ENCODE measurements at regions not wholly inside any gene's neighbourhood (a gene's known extent, or its start where the extent isn't known, plus 50 kb on each side); places are given as distances from the start of the nearest gene placed in this dataset.
"Not testable (repeated sequence)": the region's sequence is repeated elsewhere in the genome, so short reads cannot be mapped to it uniquely, and the experiment has no call there.

GRCh38 chr7:153404781-153405279 lies 645.3 kb downstream of the ACTR3B start:
- no peak overlapping the region for H3K4me3 ChIP-seq (ENCODE audit: low read depth, low read length)
- no peak for DNase-seq (ENCODE audit: low read depth)
- TF ChIP-seq CTCF (IDR thresholded peaks at IDR 0.05; ENCODE audit: low read depth, low read length, missing control alignments): no peak

- no peak for TF ChIP-seq CTCF (IDR thresholded peaks at IDR 0.05; ENCODE audit: low read depth, low read length, missing control alignments)
- no peak for DNase-seq (ENCODE audit: low read depth)
- H3K4me3 ChIP-seq (ENCODE audit: low read depth, low read length): no peak overlapping the region
Measured at GRCh38 chr7:153405704-153406485, 646.3 kb upstream of the DPP6 start.

DNA sequence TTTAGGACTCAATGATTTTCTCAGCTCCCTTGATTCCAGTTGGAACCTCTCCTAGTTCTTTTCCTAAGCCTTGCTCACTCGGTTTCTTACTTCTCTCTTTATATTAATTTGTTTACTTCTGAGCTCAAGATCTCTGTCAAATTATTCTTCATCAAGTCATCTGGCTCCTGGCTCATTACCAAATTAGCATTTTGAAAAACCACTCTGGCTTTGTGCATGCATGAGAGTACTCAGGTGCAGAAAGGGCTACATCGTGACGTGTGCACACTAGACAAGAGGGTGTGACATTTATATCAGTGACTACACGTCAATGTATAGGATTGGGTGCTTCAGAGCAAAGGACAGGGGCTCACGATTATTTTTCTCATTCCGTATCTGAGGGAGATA lies 645.7 kb upstream of the DPP6 start:
- DNase-seq (ENCODE audit: low read depth): no peak
- H3K4me3 ChIP-seq (ENCODE audit: low read depth, low read length): no peak overlapping the region
- no peak for TF ChIP-seq CTCF (IDR thresholded peaks at IDR 0.05; ENCODE audit: low read depth, low read length, missing control alignments)

GRCh38 chr7:153407291-153408046 lies 644.7 kb upstream of the DPP6 start:
- no peak for DNase-seq (ENCODE audit: low read depth)
- TF ChIP-seq CTCF (IDR thresholded peaks at IDR 0.05; ENCODE audit: low read depth, low read length, missing control alignments): no peak
- no peak overlapping the region for H3K4me3 ChIP-seq (ENCODE audit: low read depth, low read length)

DNA sequence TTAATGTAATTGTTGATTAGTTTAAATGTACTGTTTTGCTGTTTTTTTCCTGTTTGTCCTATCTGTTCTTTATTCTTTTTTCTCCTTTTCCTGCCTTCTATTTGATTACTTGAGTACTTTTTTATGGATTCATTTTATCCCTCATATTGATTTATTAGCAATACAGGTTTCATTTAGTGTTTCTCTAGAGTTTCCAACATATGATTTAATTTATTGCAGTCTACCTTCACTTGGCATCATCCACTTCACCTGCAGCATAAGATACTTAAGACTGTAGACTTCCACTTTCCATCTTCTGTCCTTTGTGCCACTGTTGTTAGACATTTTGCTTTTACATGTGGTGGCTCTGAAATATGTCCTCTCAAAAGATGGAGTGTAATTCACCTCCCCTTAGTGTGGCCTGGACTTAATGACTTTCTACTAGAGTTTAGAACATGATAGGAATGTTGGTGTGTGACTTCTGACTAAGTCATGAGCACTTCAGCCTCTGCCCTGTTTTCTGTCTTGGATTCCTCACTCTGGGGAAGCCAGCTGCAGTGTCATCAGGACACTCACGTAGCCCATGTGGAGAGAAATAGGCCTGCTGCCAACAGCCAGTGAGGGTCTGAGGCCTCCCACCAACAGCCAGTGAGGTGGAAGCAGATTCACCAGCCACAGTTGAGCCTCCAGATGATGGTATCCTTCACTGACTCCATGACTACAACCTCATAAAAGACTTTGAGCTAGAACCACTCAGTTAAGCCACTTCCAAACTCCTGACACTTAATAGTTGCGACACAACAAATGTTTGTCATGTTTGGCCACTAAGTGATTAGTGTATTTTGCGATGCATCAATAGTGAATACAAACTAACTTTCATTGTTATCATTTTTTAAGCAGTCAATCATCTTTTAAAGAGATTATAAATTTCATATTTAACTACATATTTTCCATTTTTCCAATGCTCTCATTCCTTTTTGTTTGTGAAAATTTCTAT lies 643.5 kb upstream of the DPP6 start:
- DNase-seq (ENCODE audit: low read depth): no peak
- H3K4me3 ChIP-seq (ENCODE audit: low read depth, low read length): no peak overlapping the region
- no peak for TF ChIP-seq CTCF (IDR thresholded peaks at IDR 0.05; ENCODE audit: low read depth, low read length, missing control alignments)

- H3K4me3 ChIP-seq (ENCODE audit: low read depth, low read length); DNase-seq (ENCODE audit: low read depth): not testable (repeated sequence)
Measured at GRCh38 chr7:153409567-153410342, 642.4 kb upstream of the DPP6 start.

DNA sequence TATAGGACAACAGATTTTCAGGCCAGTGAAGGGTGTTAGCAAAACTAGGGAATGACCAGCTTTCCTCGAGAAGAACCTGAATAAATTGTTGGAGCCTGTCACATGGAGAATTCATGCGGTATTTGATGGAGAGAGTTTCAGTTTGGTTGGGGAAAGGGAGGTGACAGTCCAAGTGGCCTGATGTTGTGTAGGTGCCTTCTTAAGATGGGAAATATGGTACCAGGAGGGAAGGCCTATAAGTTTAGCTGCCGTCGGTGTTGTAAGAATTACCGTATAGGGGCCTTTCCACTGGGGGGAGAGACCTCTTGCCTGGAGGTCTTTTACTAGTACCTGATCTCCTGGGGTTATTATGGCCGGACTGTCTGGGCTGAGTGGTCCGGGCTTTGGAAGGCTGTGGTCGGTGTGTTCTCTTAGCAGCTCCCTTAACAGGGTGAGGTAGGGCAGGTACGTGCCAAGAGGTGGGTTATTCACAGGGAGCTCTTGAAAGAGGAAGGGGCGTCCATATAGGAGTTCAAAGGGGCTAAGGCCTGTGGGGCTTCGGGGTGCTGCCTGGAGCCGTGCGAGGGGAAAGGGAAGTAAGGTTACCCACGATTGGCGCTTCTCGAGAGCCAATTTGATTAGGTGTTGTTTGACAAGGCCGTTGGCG lies 641.1 kb upstream of the DPP6 start:
- DNase-seq (ENCODE audit: low read depth); H3K4me3 ChIP-seq (ENCODE audit: low read depth, low read length): not testable (repeated sequence)

- not testable (repeated sequence) for H3K4me3 ChIP-seq (ENCODE audit: low read depth, low read length); DNase-seq (ENCODE audit: low read depth)
Measured at GRCh38 chr7:153412114-153412823, 639.9 kb upstream of the DPP6 start.

- not testable (repeated sequence) for H3K4me3 ChIP-seq (ENCODE audit: low read depth, low read length); DNase-seq (ENCODE audit: low read depth)
Measured at GRCh38 chr7:153412824-153413198, 639.4 kb upstream of the DPP6 start.
